ENCODE measurements at regions not wholly inside any gene's neighbourhood (a gene's known extent, or its start where the extent isn't known, plus 50 kb on each side); places are given as distances from the start of the nearest gene placed in this dataset.

DNA sequence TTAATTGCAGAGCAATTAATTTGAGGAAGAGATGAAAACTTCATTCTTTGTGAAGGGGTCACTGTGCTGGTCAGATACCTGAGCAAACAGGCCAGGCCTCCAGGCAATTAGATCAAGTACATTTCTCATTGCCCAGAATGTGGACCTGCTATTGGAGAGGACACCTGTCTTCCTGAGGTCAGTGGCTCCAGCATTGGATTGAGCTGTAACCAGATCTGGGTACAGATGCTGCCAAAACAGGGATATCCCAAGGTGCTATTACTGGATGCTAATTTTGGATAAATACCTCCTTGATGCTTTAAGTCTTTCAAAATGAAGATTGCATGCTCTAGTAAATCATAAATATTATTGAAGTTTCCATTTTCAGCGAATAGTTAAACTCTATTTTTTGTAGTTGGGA, 131.5 kb downstream of the FAM161A start:
- no peak for DNase-seq (ENCODE audit: low read depth in 2 of 2)

DNA sequence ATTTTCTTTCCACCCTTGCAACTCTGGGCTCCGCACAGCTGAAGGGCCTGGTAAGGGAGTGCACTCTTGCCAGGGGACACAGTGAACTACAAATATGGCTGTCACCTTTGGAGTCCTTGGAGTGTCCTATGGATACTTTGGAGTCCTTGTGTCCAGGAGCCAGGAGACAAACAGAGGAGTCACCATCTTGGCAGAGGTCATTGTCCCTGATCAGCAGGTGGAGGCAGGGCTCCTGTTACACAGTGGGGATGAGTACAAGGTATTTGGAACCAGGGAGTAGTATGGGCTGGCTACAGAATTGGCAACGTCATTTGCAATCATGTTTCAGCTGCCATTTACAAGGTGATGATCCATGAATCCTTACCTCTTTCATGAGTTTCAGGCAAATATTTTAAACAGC, 132.5 kb downstream of the FAM161A start:
- DNase-seq (ENCODE audit: low read depth in 2 of 2), result no peak

DNA sequence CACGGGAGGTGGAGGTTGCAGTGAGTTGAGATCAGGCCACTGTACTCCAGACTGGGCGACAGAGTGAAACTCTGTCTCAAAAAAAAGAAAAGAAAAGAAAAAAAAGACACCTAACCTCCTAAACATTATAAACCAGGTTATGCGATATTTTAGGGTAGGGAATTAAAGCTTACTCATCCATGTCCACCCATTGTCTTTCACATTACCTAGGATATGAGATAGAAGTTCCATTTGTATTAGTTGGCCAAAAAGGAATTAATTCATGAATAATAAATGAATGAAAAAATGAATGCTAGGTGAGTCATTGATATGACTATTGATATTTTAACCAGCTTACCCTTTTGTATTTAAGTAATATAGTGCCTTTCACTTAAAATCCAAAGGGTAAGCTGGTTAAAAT, 132.9 kb downstream of the FAM161A start:
- DNase-seq (ENCODE audit: low read depth in 2 of 2), result no peak

DNA sequence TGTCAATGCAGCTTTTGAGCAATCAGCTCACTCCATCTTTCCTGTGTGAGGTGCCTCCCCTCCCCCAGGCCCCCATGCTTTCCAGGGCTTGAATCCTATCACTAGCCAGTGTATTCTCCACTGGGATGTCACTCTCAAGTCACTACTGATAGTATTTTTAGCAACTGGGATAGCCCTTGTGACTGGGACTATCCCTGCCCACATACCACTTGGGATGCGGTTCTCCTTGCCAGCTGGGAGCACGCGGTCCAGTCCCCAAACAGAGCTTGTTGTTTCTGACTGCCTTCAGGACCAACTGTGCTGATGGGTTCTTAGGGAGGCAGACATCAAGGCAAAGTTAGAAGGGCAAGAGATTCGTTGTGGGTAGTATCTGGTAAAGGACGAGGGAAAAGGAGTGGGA, 134.9 kb downstream of the FAM161A start:
- DNase-seq (ENCODE audit: low read depth in 2 of 2), result no peak

DNA sequence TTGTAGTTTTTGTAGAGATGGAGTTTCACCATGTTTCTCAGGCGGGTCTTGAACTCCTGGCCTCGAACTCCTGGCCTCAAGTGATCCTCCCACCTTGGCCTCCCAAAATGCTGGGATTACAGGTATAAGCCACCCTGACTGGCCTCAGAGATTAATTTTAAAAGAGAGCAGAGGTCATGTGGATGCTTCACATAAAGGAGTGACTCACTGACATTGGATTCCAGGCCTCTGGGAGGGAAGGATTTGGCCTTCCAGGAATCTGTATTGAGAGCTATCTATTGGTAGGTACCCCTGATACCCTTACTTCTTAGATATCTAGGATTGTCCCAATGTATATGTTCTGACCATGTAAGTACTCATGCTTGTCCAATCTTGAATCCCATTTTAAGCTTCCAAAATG, 138.4 kb downstream of the FAM161A start:
- DNase-seq (ENCODE audit: low read depth in 2 of 2), result no peak

DNA sequence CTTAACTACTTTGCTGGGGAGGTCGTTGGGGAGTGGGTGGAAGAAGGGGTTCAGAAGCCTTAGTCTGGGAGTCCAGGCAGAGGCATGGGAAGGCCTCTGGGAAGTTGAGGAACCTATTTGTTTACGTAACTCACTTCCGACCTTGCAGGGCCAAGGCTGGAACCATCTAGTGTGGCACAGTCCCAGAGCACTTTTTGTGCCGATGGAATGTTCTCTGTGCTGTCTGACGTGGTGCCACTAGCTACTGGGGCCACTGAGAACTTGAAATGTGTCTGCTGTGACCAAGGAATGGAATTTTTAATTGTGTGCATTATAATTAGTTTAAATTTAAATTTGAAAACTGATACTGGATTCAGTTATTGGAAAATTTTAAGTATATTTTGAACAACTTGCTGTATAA, 139.7 kb downstream of the FAM161A start:
- DNase-seq (ENCODE audit: low read depth in 2 of 2), result no peak

DNA sequence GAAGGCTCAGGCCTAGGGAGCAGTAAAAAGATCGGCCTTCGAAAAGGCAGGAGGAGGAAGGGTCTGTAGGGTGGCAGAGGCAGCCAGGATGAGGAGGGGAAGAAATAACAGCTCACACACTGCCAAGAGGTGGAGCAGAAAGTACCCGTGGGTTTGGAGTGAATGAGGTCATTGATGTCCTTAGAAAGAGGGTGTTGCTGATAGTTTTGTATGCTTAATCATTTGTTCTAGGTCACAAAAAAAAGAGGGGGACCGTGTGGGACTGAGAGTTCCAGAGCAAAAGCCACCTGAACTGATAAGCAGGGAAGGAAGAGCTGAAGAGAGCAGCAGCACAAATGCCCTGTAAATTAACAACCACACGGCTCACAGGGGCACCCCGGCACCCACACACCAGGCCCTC, 140.4 kb downstream of the FAM161A start:
- DNase-seq (ENCODE audit: low read depth in 2 of 2), result no peak

DNA sequence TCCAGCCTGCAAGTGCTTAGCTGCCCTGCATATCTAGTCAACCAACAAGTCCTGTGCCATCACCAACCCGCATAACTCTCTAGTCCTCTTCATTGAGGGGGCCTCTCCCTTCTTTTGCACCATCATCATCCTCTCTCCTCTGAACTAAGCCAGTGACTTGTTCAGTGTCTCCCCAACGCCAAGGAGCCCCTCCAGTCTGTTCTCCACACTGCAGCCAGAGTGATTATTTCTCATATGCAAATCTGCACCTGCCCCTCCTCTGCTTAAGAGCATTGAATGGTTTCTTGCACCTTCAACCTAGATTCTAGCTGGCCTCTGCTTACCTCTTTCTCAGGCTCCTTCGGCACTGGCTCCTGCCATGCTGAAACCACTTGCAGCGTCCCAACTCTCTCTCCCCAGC, 141.8 kb downstream of the FAM161A start:
- DNase-seq (ENCODE audit: low read depth in 2 of 2), result no peak

DNA sequence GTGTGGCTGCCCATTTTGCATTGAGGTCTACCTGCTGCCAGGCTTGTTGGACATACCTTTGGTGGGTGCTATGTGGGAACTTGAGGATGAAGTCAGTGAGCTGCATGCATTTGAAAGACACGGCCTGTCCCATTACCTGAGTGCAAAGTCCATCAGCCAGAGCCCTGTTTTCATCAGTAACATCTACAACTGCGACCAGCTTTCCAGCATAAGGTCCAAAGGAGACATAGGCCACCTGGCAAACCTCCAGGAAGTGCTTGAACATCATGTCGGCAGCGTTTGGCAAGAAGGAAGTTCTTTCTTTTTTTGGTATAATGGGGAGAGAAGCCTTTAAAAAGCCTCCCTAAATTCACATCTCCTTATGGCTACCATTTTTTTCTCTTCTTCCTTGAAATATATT, 143.1 kb downstream of the FAM161A start:
- DNase-seq (ENCODE audit: low read depth in 2 of 2), result no peak

DNA sequence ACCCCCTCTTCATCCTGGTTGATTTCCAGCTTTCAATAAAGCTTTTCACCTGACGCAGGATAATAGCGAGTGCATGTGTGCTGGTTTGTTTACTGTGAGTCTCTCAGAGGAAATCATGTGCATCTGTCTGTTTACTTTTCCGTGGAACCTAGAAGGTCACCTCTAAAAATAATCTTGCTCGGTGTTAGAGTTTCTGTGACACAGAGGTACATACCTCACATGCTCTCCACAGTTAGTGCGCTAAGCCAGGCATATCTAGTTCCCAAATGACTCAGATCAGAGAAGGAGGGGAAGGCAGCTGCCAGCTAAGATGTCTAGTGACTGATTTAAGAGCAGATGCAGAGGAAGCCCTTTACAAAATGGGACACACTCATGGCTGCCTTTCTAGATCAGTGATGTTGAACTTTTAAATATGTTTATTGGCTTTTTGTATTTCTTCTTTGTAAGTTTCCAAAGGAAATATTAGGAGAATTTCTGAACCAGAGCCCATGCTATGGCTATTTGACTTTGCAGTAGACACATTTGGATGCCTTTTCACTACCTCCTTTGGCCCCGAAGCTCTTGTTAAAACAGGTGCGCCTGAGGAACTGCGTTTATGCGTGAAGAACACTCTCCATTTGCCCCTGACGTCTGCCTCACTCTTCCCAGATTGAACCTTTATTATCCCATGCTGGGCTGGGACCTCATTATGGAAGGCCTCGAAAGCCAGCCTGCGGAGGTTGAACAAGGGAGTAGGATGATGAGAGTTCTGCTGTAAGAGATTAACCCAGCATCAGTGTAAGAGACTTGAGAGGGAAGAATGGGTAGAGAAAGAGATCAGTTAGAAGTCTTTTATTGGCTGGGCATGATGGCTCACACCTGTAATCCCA, 145.6 kb downstream of the FAM161A start:
- DNase-seq (ENCODE audit: low read depth in 2 of 2), result no peak

DNA sequence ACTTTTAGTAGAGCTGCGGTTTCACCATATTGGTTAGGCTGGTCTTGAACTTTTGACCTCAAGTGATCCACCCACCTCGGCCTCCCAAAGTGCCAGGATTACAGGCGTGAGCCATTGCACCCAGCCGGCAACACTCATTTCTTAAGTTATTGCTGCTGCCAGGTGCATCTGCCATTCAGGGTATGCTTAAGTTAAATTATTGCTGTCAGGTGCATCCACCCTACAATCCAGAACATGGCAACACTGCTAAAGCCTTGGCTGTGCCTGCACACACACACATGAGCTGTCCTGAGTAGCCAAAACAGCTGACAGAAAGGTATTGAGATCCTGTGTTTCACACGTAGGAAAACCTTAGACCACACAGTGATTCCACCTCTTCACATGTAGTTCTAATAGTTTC, 148.2 kb downstream of the FAM161A start:
- no peak for DNase-seq (ENCODE audit: low read depth in 2 of 2)

DNA sequence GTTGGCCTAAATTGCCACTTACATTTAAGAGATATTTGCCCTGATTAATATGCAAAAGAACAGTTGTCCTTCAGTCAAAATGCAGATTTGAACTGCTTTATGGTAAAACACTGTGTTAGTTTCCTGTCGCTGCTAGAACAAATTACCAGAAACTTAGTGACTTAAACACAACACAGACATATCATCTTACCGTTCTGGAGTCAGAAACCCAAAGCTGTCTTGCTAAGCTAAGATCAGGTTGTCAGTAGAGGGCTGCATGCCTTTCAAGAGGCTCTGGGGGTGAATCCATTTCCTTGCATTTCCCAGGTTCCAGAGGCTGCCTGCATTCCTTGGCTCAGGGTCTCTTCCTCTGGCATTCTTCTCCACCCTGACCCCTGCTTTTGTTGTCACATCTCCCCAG, 149.5 kb downstream of the FAM161A start:
- DNase-seq (ENCODE audit: low read depth in 2 of 2), result no peak

DNA sequence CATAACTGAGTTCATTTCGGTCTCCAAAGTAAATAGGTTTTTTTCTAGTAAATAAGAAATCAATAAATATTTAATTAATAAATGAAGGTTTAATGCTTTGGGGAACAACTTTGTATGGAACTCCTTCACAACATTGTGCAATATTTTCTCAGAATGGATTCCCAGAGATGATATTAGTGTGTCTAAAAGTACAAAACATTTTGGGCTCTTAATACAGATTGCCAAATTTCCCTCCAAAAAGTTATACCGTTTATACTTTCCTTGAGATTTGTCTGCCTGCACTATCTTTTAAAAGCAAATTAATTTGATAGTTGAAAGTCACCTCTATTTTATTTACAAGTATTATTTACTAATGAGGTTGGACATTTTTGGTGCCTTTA, 151.8 kb downstream of the FAM161A start:
- no peak for DNase-seq (ENCODE audit: low read depth in 2 of 2)

DNA sequence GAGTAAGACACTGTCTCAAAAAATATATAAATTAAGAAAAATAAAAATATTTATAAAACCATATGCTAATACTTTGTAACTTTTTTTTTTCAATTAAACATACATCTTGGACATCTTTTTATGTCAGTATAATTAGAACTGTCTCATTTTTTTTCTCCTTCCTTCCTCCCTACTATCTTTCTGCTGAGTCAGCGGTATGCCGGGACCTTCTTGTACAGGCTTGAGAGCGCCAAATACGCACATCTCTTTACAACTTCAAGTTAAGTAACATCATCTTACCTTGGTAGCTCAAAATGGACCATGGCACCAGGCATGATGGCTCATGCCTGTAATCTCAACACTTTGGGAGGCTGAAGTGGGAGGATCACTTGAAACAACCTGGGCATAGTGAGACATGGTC, 153.4 kb downstream of the FAM161A start:
- DNase-seq (ENCODE audit: low read depth in 2 of 2), result no peak

DNA sequence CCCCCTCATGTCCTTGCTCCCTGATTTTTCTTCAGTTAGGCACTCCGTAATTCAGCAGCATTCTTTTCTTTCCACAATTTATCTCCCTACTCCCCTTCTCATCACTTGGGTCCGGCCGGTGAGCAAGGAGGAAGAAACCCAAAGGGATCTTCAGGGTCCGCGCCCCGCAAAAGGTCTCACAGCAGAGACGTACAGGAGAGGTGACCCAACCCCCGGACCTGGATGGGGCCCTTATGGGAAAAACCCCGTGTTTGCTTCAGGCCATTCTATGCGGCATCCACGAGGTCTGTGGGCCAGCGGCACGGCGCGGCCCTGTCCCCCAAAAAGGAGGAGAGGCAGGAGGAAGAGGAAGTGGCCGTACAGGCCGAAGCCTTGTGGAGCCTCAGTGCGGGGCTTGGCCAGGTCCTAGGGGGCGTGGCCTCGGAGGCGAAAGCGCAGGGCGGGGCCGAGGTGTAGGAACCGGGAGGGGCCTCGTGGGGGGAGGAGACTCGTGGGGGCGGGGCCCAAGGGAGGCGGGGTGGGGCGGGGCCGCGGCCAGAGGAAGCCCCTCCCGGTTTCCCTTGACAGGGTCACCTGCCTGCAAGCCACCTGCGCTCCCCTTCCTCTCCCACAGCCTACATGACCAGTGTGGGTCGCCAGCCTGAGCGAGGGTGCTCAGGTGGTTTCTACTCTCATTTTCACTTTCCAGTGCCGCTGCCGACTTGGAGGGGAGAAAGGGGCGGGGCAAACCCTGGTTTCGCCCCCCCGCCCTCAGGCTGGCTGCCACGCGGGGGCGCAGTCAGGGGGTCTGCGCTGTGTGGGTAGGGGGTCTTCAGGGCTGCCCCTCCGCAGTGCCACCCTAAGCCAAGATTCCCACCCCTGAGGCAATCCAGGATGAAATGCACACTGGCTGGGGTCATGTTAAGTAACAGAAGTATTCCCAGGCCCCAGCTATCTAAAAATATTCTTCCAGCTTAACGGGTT, 156.4 kb upstream of the XPO1 start:
- peak; percentile 69 to 70 for DNase-seq (ENCODE audit: low read depth in 2 of 2)

DNA sequence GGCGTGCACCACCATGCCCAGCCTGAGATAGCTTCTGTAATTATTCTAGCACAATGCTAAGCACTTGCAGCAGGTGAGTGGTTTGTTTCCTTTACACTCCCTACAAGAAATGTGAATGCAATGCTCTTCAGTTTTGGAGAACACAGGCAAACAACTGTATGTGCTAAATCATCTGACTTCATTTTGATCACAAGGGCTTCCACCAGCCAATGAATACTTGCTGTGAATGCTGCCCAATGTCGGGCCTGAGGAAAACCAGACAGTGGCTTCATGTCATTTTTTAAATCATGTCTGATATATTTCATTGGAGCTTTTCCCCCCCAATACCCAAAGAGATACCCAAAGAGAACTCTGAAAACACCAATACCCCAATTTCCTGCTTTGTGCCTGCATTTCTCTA, 155.6 kb upstream of the XPO1 start:
- no peak for DNase-seq (ENCODE audit: low read depth in 2 of 2)

DNA sequence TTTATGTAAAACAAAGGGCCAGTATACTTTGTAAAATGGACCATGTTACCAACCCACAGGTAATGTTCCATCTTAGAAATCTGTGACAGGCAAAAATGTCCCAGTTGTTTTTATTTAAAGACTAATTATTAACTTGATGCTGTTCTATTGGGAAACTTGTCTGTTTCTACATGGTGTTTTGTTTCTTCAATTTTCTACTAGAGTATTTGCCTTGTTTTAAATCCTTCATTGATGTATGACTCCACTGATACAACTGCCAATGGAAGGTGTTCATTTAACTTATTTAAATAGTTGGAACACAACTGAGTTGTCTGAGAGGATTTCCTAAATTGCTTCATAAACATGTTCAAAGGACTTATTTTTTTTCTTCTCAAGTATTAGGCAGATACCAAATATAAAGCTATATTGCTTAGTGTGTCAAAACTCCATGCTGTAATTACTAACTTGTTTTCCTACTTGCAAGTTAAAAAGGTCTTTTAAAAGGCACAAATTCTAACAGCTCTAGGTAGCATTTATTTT, 152.0 kb upstream of the XPO1 start:
- DNase-seq (ENCODE audit: low read depth in 2 of 2), result no peak

DNA sequence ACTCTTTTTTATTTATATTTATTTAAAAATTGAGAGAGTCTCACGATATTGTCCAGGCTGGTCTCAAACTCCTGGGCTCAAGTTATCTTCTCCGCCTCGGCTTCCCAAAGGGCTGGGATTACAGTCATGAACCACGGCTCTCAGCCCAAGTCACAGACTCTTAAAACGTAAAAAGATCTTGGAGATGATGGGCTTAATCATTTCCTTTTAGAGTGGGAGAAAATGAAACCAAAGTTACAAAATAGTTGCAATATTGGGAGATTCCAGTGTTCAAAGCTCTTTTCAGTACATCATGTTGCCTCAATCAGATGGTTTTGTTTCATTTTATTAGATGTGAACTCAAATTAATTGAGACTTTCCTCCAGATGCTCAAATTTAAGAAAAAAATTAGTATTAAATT, 151.4 kb upstream of the XPO1 start:
- no peak for DNase-seq (ENCODE audit: low read depth in 2 of 2)

DNA sequence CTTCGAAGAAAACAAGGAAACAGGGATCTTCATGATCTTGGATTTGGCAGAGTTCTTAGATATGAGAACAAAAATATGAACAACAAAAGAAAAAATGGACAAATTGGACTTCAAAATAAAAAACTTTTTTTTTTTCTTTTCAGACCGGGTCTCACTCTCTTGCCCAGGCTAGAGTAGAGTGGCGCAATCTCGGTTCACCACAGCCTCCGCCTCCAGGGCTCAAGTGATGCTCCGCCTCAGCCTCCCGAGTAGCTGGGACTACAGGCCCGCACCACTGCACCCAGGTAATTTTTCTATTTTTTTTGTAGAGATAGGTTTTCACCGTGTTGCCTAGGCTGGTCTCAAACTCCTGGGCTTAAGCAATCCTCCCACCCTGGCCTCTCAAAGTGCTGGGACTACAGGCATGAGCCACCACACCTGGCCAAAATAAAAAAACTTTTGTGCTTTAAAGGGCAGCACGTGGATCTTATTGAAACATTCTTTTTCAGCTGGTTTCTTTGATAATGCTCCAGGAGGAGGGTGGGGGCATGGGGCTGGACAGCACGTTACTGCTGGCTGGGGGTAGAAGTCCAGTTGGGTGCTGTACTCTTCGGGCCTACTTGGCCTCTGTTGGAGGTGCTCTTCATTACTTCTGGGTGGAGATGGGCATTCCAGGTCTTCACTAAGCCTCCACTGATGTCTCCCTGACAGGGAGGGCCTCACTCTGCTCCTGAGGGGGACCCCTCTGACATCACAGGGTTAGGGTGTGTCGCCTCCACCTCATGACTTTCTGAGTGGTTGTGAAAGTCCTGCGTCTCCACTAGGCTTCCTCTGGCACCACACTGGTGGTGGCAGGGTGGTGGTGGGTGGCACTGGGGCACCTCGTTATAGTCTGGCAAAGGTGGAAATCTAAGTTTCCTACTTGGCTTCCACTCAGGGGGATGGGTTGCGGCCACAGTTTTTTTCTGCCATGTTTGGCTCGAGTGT, 150.5 kb upstream of the XPO1 start:
- no peak for DNase-seq (ENCODE audit: low read depth in 2 of 2)

DNA sequence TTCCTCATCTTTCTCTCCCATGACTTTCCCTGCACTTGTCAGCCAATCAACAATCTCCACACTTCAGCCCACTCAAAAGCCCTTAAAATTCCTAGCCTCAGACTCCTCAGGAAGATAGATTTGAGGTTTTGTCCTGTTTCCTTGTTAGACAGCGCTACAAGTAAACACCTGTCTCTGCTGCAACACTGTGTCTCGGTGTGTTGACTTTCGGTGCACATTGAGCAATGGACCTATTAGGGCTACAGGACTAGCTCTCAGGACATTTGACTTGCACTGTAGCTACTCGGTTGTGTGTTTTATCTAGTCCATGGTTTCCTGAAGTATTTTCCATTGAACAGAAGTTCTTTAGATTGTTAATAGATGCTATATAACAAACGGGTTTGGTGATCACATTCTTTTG, 140.9 kb upstream of the XPO1 start:
- DNase-seq (ENCODE audit: low read depth in 2 of 2), result no peak

DNA sequence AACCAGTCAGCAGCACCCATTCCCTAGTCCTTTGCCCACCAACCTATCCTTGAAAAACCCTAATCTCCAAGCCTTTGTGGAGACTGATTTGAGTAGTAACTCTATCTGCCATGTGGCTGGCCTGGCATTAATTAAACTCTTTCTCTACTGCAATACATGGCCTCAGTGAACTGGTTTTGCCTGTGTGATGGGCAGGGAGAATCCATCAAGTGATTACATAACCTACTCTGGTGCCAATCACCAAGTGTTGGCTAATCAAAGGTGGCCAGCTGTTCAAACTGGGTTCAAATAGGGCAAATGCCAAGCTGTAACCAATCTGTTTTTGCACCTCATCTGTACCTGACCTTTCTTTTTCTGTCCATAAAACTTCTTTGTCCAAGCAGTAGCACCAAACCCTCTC, 139.8 kb upstream of the XPO1 start:
- no peak for DNase-seq (ENCODE audit: low read depth in 2 of 2)

DNA sequence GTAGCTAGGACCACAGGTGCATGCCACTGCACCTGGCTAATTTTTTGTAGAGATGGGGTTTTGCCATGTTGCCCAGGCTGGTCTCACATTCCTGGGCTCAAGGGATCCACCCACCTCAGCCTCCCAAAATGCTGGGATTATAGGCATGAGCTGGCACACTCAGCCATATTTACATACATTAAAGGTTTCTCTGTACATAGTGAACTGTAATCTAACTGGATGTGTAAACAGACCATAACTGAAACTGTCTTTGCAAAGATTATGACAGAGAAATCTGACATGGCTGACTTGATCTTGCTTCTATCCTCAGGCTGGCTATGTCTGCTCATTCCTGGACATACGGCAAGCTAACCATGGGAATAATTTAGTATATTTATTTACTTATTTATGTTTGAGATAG, 139.2 kb upstream of the XPO1 start:
- DNase-seq (ENCODE audit: low read depth in 2 of 2), result no peak

All from activated CD8-positive, alpha-beta memory T cell treated with anti-CD3 and anti-CD28 coated beads for 4 hours (primary cell).